ENCODE measurements at regions not wholly inside any gene's neighbourhood (a gene's known extent, or its start where the extent isn't known, plus 50 kb on each side); places are given as distances from the start of the nearest gene placed in this dataset.

GRCh38 chr13:105552078-105552477, 983.4 kb downstream of the EFNB2 start:
- DNase-seq: no peak
- H3K27ac ChIP-seq: no peak overlapping the region
- H3K4me1 ChIP-seq: no peaks in the 10 kb centered on the region
- no peak for TF ChIP-seq POLR2A (IDR thresholded peaks at IDR 0.05)
- TF ChIP-seq CTCF (IDR thresholded peaks at IDR 0.05): no peak
- intact Hi-C loops (cut with DNase I; ENCODE audit: low total_unique reads): no loop called here
- no peaks in the 10 kb centered on the region for H3K36me3 ChIP-seq
- H3K9me3 ChIP-seq: no peaks in the 10 kb centered on the region
- H3K4me3 ChIP-seq: no peak overlapping the region
- H3K27me3 ChIP-seq: no peaks in the 10 kb centered on the region

- no peak overlapping the region for H3K4me3 ChIP-seq
- H3K4me1 ChIP-seq: no peaks in the 10 kb centered on the region
- no peaks in the 10 kb centered on the region for H3K36me3 ChIP-seq
- TF ChIP-seq CTCF (IDR thresholded peaks at IDR 0.05) (no peak), POLR2A (IDR thresholded peaks at IDR 0.05) (no peak)
- no peaks in the 10 kb centered on the region for H3K27me3 ChIP-seq
- DNase-seq: no peak
- no peak overlapping the region for H3K27ac ChIP-seq
- no peaks in the 10 kb centered on the region for H3K9me3 ChIP-seq
- intact Hi-C loops (cut with DNase I; ENCODE audit: low total_unique reads): no loop called here
Observed at GRCh38 chr13:105547851-105548250, 987.6 kb downstream of the EFNB2 start.

GRCh38 chr13:105545811-105546210, 989.7 kb downstream of the EFNB2 start:
- no peaks in the 10 kb centered on the region for H3K4me1 ChIP-seq
- H3K36me3 ChIP-seq: no peaks in the 10 kb centered on the region
- H3K4me3 ChIP-seq: no peak overlapping the region
- DNase-seq: no peak
- TF ChIP-seq CTCF (IDR thresholded peaks at IDR 0.05): no peak
- TF ChIP-seq POLR2A (IDR thresholded peaks at IDR 0.05): no peak
- H3K9me3 ChIP-seq: no peaks in the 10 kb centered on the region
- intact Hi-C loops (cut with DNase I; ENCODE audit: low total_unique reads): no loop called here
- no peak overlapping the region for H3K27ac ChIP-seq
- no peaks in the 10 kb centered on the region for H3K27me3 ChIP-seq

GRCh38 chr13:105543742-105544141, 991.7 kb downstream of the EFNB2 start:
- no peaks in the 10 kb centered on the region for H3K36me3 ChIP-seq
- H3K9me3 ChIP-seq: no peaks in the 10 kb centered on the region
- no peak overlapping the region for H3K4me3 ChIP-seq
- H3K27me3 ChIP-seq: no peaks in the 10 kb centered on the region
- intact Hi-C loops (cut with DNase I; ENCODE audit: low total_unique reads): no loop called here
- no peak overlapping the region for H3K27ac ChIP-seq
- no peak for DNase-seq
- no peaks in the 10 kb centered on the region for H3K4me1 ChIP-seq
- TF ChIP-seq CTCF (IDR thresholded peaks at IDR 0.05) (no peak), POLR2A (IDR thresholded peaks at IDR 0.05) (no peak)

- Histone ChIP-seq H3K27me3 (no peaks in the 10 kb centered on the region), H3K4me3 (no peak overlapping the region), H3K36me3 (no peaks in the 10 kb centered on the region), H3K27ac (no peak overlapping the region), H3K9me3 (no peaks in the 10 kb centered on the region), H3K4me1 (no peaks in the 10 kb centered on the region)
- intact Hi-C loops (cut with DNase I; ENCODE audit: low total_unique reads): no loop called here
- DNase-seq: no peak
- TF ChIP-seq CTCF (IDR thresholded peaks at IDR 0.05) (no peak), POLR2A (IDR thresholded peaks at IDR 0.05) (no peak)
Observed at GRCh38 chr13:105541565-105541964, 993.9 kb downstream of the EFNB2 start.
